GM19467 (cell line): ENCODE measurements at regions not wholly inside any gene's neighbourhood (a gene's known extent, or its start where the extent isn't known, plus 50 kb on each side); places are given as distances from the start of the nearest gene placed in this dataset.

Experiments used
- ATAC-seq: cut with Tn5 transposase; IDR thresholded peaks from one replicate; pipeline ENCODE4 v1.9.1; 2021; ENCODE audit warnings: mild to moderate bottlenecking, moderate library complexity; ENCODE audit not compliant: unreplicated experiment

- ATAC-seq = no peak
Measured at GRCh38 chr9:13505797-13506196, 226.3 kb upstream of the MPDZ start.

GRCh38 chr9:13503599-13503998 lies 224.1 kb upstream of the MPDZ start:
- ATAC-seq = no peak

DNA sequence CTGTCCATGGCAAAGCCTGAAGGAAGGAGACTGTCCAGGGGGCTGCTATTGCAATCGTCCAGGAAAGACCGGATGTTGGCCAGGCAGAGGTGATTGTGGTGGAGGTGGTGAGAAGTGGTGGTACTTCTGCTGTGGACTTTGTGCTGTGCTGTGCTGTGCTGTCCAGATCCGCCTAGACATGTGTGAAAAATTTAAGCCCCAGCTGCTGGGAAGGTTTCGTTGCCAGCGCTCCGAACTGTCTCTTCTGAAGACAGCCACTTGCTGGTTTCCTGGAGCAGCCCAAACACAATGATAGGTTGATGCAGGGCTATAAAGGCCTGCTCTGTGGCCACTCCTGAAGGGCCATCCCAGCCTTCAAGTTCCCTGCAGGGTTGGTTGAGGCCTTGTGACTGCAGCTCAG lies 223.0 kb upstream of the MPDZ start:
- ATAC-seq = no peak

GRCh38 chr9:13501018-13501417 lies 221.5 kb upstream of the MPDZ start:
- no peak for ATAC-seq

DNA sequence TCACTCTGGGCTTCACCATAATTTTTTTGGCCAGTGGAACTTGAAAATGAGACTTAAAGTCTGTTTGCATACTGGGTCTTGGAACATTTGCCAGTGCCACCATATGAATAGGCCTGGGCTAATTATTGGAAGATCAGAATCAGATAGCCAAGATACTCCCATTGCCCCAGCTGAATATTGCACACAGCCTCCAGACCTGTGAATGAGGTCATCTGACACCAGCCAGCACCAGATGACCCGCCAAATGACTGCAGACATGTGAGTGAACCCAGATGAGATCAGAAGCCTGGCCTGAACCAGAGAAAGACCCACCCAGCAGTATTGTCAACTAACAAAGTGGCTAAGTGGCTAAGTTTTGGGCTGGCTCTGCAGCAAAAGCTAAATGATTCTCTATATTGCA lies 220.5 kb upstream of the MPDZ start:
- no peak for ATAC-seq

DNA sequence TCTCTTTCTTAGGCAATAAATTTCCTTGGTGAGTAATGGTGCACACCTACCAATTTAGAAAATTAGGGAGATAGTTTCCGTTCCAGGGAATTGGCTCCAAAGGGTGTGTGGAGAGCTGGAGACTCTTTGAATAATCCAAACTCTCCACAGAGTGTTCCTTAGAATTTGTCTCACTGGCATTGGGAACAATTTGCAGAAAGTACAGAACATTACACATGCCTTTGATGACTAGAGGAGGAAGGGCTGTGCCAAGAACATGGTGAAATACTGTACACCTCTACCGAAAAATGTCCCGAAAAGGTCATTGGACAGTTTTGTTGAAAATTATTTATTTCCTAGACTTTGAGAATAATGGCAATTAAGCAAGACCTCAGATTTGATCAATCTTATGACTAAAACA lies 214.2 kb upstream of the MPDZ start:
- no peak for ATAC-seq

- no peak for ATAC-seq
Measured at GRCh38 chr9:13491493-13492424, 212.3 kb upstream of the MPDZ start.

DNA sequence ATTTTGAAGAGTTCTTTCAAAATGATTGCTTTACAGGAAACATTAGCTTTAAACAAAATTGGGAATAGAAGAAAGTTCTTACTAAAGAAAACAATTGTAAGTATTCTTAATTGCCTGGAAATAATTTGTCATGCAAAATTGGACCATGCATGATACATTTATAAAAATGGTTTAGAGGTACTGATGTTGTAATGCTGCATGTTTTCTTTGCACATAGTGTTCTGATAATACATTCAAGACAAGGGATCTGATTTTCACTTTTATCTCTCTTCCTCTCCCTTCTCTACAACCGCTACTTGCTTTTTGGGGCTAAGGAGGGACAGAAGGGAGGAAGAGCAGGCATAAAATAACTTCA lies 211.6 kb upstream of the MPDZ start:
- no peak for ATAC-seq

DNA sequence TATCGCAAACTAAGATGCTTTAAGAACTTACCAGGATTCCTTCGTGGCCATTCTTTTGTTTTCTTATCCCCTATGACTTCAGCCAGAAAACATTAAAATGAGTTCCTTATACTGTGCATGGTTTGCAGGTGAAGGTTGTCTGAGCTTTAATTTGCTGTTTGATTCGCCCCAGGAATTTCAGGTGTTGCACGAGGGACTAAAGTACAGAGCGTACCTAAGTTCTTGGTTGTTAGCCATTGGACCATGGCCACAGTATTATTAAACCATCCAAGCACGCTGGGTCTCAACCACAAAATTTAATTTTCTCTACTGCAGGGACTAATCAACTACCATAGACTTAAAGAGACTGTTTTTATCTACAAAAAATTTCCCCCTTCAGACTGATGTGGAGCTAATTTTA lies 208.4 kb upstream of the MPDZ start:
- no peak for ATAC-seq

- no peak for ATAC-seq
Measured at GRCh38 chr9:13487498-13487897, 208.0 kb upstream of the MPDZ start.

DNA sequence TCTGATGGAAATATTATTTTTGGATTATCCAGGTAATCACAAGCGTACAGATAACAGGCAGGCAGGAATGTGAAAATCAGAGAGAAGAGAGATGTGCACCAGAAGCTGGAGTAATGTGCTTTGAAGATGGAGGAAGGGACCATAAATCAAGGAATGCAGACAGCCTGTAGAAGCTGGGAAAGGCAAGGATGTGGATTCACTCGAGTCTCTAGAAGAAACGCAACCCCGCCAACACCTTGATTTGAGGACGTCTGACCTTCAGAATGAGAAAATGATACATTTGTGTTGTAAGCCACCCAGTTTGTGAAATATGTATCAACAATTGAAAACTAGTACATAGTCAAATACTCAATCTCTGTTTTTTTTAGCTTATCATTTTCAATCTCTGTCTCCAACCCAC lies 207.6 kb upstream of the MPDZ start:
- ATAC-seq = no peak

GRCh38 chr9:13485068-13485596 lies 205.6 kb upstream of the MPDZ start:
- ATAC-seq = no peak

DNA sequence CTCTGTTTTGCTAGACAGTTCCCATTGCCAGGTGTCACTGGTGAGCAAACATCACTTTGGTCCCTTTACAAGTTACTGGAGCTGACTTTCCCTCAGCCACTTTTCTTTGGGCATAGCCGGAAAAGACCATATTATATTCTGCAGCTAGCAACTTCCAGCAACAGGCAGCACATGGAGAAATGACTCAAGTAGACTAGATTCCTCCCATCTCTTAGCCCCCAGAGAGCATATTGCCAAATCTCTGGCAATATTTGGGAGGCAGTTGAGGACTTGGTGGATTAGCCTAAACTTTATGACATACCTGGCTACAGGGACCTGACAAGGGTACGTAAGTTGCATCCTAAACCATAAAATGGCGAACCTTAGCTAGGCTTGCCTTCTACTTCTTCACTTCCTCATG lies 204.7 kb upstream of the MPDZ start:
- ATAC-seq = no peak

- no peak for ATAC-seq
Measured at GRCh38 chr9:13481274-13481673, 201.8 kb upstream of the MPDZ start.

DNA sequence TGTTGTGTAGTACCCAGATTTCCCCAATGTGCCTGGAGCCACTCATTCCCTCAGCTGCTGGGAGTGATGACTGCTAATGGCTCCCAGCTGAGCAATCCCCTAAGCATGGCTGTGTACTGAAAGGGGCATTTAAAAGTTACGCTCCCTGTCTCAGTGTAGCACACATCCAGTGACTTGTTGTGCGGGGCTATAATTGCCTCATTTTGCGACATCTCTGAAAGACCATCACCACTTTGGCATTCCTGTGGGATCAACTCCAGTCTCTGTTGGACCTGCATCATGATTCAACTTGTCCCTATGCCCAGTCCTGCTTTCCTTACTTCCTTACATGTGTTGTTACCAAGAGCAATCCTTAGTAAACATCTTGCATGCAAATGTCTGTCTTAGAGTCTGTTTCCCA lies 201.2 kb upstream of the MPDZ start:
- no peak for ATAC-seq

DNA sequence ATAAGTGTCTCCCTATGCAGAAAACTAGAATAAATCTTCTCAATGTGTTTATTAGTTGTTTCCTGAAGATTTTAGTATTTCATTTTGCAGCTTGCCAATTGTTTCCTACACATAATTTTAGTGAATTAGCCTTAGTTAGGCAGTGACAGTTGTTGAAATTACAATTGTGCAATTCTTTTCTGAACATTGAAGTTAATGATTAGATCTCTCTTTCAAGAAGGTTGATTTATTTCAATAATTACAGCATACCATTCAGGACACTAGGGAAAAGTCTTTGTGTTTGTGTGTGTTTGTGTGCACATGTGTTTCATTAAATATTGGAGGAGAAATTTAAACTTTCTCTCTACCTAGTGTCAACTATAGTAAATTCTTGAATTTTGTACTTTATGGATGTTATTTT lies 199.6 kb upstream of the MPDZ start:
- no peak for ATAC-seq

GRCh38 chr9:13478639-13479038 lies 199.1 kb upstream of the MPDZ start:
- ATAC-seq = no peak

- ATAC-seq = no peak
Measured at GRCh38 chr9:13478160-13478559, 198.7 kb upstream of the MPDZ start.

GRCh38 chr9:13470836-13471235 lies 191.3 kb upstream of the MPDZ start:
- ATAC-seq = no peak

GRCh38 chr9:13467157-13467556 lies 187.7 kb upstream of the MPDZ start:
- ATAC-seq = no peak

GRCh38 chr9:13461414-13461991 lies 182.0 kb upstream of the MPDZ start:
- ATAC-seq = no peak

GRCh38 chr9:13459071-13459470 lies 179.6 kb upstream of the MPDZ start:
- no peak for ATAC-seq
